DND-41 (cell line): ENCODE measurements at regions not wholly inside any gene's neighbourhood (a gene's known extent, or its start where the extent isn't known, plus 50 kb on each side); places are given as distances from the start of the nearest gene placed in this dataset.

Experiments
- ATAC-seq: fragments of 200-7000 bp; cut with Tn5 transposase; 3 replicates; pipeline ENCODE4 v1.9.1; 2021; ENCODE audit warnings: low read depth; ENCODE audit not compliant: insufficient read depth
- DNase-seq: peaks from one replicate; pipeline ENCODE4 v3.0.0-alpha.2; 2020
- H2AFZ ChIP-seq: 2 replicates; pipeline ENCODE4 v1.6.0; 2012; ENCODE audit warnings: low read depth, low read length
- H3K27ac ChIP-seq: 2 replicates; pipeline ENCODE4 v1.5.1; 2012; ENCODE audit warnings: low read length, inconsistent platforms
- H3K27me3 ChIP-seq: fragments of 200-600 bp; sonication (generic); 2 replicates; pipeline ENCODE4 v1.6.0; 2012; ENCODE audit warnings: low read length, mild to moderate bottlenecking, inconsistent platforms; ENCODE audit not compliant: insufficient read depth, poor library complexity
- H3K36me3 ChIP-seq: 2 replicates; pipeline ENCODE4 v1.5.1; 2012; ENCODE audit warnings: low read length, inconsistent platforms; ENCODE audit not compliant: insufficient read depth
- H3K4me1 ChIP-seq: 2 replicates; pipeline ENCODE4 v1.5.1; 2012; ENCODE audit warnings: mild to moderate bottlenecking, low read length; ENCODE audit not compliant: insufficient read depth
- H3K4me2 ChIP-seq: 2 replicates; pipeline ENCODE4 v1.6.0; 2012; ENCODE audit warnings: mild to moderate bottlenecking, moderate library complexity, low read length, inconsistent platforms; ENCODE audit not compliant: insufficient read depth
- H3K4me3 ChIP-seq, 2 experiments: fragments of 200-600 bp in 1 of 2; shearing (Covaris generic) in 1 of 2; 2 replicates each; pipeline ENCODE4 v1.5.1; 2012 to 2016; ENCODE audit warnings: inconsistent platforms in 2 of 2, low read length in 2 of 2, mild to moderate bottlenecking in 2 of 2, low read depth in 1 of 2, moderate library complexity in 1 of 2
- H3K79me2 ChIP-seq: 2 replicates; pipeline ENCODE4 v1.6.0; 2012; ENCODE audit warnings: low read length, inconsistent platforms; ENCODE audit not compliant: insufficient read depth
- H3K9ac ChIP-seq: 2 replicates; pipeline ENCODE4 v1.6.0; 2012; ENCODE audit warnings: low read depth, mild to moderate bottlenecking, inconsistent platforms, low read length, moderate library complexity
- H3K9me3 ChIP-seq: 2 replicates; pipeline ENCODE4 v1.5.1; 2012; ENCODE audit warnings: low read length, moderate library complexity, mild to moderate bottlenecking, inconsistent platforms; ENCODE audit not compliant: insufficient read depth, severe bottlenecking
- H4K20me1 ChIP-seq: 2 replicates; pipeline ENCODE4 v1.6.0; 2012; ENCODE audit warnings: low read length; ENCODE audit not compliant: insufficient read depth
- CTCF ChIP-seq: IDR thresholded peaks from 2 replicates; pipeline ENCODE4 v1.5.1; 2012; ENCODE audit warnings: borderline replicate concordance, low read length, moderate library complexity, mild to moderate bottlenecking; ENCODE audit not compliant: poor library complexity, severe bottlenecking; ENCODE audit errors: extremely low read depth
- EZH2 ChIP-seq: IDR thresholded peaks from 3 replicates; pipeline ENCODE4 v1.6.1; 2012; ENCODE audit warnings: borderline replicate concordance, low read depth, mild to moderate bottlenecking, moderate library complexity, low read length, inconsistent platforms; ENCODE audit not compliant: severe bottlenecking

- H2AFZ ChIP-seq: no peak overlapping the region
- H3K9ac ChIP-seq: no peak overlapping the region
- TF ChIP-seq CTCF: no peak
- no peak for TF ChIP-seq EZH2
- H3K4me3 ChIP-seq: no peak overlapping the region
- no peaks in the 10 kb centered on the region for H3K36me3 ChIP-seq
- no peak overlapping the region for H3K27ac ChIP-seq
- no peaks in the 10 kb centered on the region for H3K27me3 ChIP-seq
- ATAC-seq (no peak), DNase-seq (no peak)
- no peaks in the 10 kb centered on the region for H3K9me3 ChIP-seq
- H3K79me2 ChIP-seq: no peaks in the 10 kb centered on the region
- no peak overlapping the region for H3K4me2 ChIP-seq
- no peaks in the 10 kb centered on the region for H4K20me1 ChIP-seq
- H3K4me1 ChIP-seq: no peaks in the 10 kb centered on the region
Measured at GRCh38 chr2:220835583-220835982, 736.5 kb downstream of the EPHA4 start.

GRCh38 chr2:220837226-220837625 lies 734.9 kb downstream of the EPHA4 start:
- Histone ChIP-seq H2AFZ (no peak overlapping the region), H3K36me3 (no peaks in the 10 kb centered on the region), H3K27ac (no peak overlapping the region), H4K20me1 (no peaks in the 10 kb centered on the region), H3K9me3 (no peaks in the 10 kb centered on the region), H3K4me1 (no peaks in the 10 kb centered on the region), H3K4me2 (no peak overlapping the region), H3K27me3 (no peaks in the 10 kb centered on the region), H3K9ac (no peak overlapping the region), H3K79me2 (no peaks in the 10 kb centered on the region), H3K4me3 (no peak overlapping the region)
- DNase-seq: no peak
- ATAC-seq: no peak
- TF ChIP-seq EZH2: no peak
- no peak for TF ChIP-seq CTCF

DNA sequence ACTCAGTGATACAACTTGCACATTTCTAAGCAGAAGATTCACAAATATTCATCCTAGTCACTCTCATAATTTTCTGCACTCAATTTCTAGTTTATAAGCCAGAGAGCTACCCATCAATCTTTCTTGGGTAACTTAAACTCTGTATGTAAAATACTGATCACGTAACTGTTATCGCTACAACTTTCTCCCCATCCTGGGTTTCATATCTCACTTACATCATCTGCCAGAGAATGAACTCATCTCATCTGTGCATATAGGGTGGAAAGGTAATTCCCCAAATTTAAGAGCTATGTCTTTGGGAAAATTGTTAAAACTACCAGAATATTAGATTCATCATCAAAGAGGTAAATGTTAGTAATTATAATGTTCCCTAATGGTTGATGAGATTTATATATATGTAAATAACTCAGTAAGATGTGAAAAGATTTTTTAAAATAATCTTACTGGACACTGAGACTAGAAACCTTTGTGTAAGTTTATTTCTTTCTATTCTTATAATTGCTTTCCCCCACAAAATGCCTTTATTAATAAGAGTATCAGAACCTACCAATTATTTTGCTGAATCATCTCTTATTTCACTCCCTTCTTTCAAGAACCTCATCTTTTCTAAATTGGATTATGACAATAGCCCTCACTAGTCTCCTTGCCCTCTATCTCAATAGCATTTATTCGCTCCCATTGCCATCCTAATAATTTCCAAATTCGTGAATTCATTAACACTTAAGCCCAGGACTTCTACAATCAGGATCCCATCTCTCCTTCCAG lies 729.0 kb downstream of the EPHA4 start:
- no peaks in the 10 kb centered on the region for H3K4me1 ChIP-seq
- no peak for ATAC-seq
- no peak overlapping the region for H3K27ac ChIP-seq
- no peaks in the 10 kb centered on the region for H3K36me3 ChIP-seq
- no peak for DNase-seq
- H2AFZ ChIP-seq: no peak overlapping the region
- H3K9me3 ChIP-seq: no peaks in the 10 kb centered on the region
- H3K9ac ChIP-seq: no peak overlapping the region
- H3K4me3 ChIP-seq: no peak overlapping the region
- no peaks in the 10 kb centered on the region for H3K27me3 ChIP-seq
- no peaks in the 10 kb centered on the region for H4K20me1 ChIP-seq
- no peaks in the 10 kb centered on the region for H3K79me2 ChIP-seq
- no peak overlapping the region for H3K4me2 ChIP-seq
- no peak for TF ChIP-seq CTCF
- TF ChIP-seq EZH2: no peak
